Osteocyte (in vitro differentiated cells): ENCODE measurements at regions not wholly inside any gene's neighbourhood (a gene's known extent, or its start where the extent isn't known, plus 50 kb on each side); places are given as distances from the start of the nearest gene placed in this dataset.

Experiments used
- DNase-seq: peaks from one replicate; pipeline ENCODE4 v3.0.0; 2021; ENCODE audit warnings: mixed read lengths; ENCODE audit not compliant: unreplicated experiment; ENCODE audit errors: extremely low spot score
- H3K27ac Mint-ChIP-seq: one replicate; pipeline ENCODE4 v1.8.0; 2021; ENCODE audit warnings: mild to moderate bottlenecking, mixed read lengths; ENCODE audit not compliant: unreplicated experiment
- H3K27me3 Mint-ChIP-seq: one replicate; pipeline ENCODE4 v1.8.0; 2021; ENCODE audit warnings: mixed read lengths; ENCODE audit not compliant: unreplicated experiment
- H3K36me3 Mint-ChIP-seq: one replicate; pipeline ENCODE4 v1.8.0; 2021; ENCODE audit warnings: mixed read lengths; ENCODE audit not compliant: unreplicated experiment
- H3K4me1 Mint-ChIP-seq: one replicate; pipeline ENCODE4 v1.8.0; 2021; ENCODE audit warnings: mixed read lengths; ENCODE audit not compliant: unreplicated experiment
- H3K4me3 Mint-ChIP-seq: one replicate; pipeline ENCODE4 v1.8.0; 2021; ENCODE audit warnings: mild to moderate bottlenecking, moderate library complexity, mixed read lengths; ENCODE audit not compliant: unreplicated experiment
- H3K9me3 Mint-ChIP-seq: one replicate; pipeline ENCODE4 v1.8.0; 2021; ENCODE audit warnings: mixed read lengths; ENCODE audit not compliant: unreplicated experiment
- TF ChIP-seq, protein P1 (sequence below): fragments of 200-600 bp; sonication (generic); IDR thresholded peaks from 2 replicates; pipeline ENCODE4 v1.5.0; 2021; ENCODE audit warnings: antibody characterized with exemption, mild to moderate bottlenecking, moderate library complexity

DNA sequence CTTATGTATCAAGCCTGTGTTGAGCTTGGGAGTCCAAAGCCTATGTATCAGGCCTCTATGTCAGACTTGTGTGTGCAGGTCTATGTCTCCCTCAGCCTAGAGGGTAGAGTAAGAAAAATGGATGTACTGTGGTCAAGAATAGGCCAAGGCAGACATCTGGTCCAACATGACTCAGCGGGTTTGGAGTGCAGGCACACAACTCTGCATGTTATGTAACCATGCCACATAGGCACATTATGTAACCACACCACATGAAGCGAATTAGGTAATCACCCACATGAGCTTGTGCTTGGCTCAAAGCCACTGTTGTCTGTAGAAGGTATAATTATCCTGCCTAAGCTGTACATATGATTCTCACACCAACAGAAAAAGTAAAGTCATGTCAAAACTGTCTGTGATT is 1190.5 kb upstream of the EYS start:
- H3K36me3 Mint-ChIP-seq = no peaks in the 10 kb centered on the region
- TF ChIP-seq, protein P1, sequence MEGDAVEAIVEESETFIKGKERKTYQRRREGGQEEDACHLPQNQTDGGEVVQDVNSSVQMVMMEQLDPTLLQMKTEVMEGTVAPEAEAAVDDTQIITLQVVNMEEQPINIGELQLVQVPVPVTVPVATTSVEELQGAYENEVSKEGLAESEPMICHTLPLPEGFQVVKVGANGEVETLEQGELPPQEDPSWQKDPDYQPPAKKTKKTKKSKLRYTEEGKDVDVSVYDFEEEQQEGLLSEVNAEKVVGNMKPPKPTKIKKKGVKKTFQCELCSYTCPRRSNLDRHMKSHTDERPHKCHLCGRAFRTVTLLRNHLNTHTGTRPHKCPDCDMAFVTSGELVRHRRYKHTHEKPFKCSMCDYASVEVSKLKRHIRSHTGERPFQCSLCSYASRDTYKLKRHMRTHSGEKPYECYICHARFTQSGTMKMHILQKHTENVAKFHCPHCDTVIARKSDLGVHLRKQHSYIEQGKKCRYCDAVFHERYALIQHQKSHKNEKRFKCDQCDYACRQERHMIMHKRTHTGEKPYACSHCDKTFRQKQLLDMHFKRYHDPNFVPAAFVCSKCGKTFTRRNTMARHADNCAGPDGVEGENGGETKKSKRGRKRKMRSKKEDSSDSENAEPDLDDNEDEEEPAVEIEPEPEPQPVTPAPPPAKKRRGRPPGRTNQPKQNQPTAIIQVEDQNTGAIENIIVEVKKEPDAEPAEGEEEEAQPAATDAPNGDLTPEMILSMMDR = no peak

DNA sequence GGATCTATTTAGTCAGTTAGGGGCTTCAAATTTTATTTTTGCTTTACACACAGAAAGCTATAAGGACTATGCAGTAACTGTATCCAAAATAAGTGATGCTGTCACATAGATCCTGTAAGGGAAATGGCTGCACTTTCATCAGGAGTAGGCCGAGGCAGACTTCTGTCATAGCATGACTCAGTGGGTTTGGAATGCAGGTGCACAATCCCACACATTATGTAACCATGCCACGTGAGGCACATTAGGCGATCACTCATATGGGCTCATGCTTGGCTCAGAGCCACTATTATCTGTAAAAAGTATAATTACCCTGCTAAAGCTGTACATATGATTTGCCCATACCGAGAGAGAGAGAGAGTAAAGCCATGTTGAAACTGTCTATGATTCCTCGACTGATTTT is 1189.4 kb upstream of the EYS start:
- H3K4me3 Mint-ChIP-seq = no peak overlapping the region
- no peak for DNase-seq
- no peaks in the 10 kb centered on the region for H3K4me1 Mint-ChIP-seq
- no peak overlapping the region for H3K27ac Mint-ChIP-seq
- TF ChIP-seq, protein P1 = no peak
- H3K9me3 Mint-ChIP-seq = no peaks in the 10 kb centered on the region
- peaks cover 2% of the 10 kb centered on the region for H3K27me3 Mint-ChIP-seq
- no peaks in the 10 kb centered on the region for H3K36me3 Mint-ChIP-seq

More for the DNA sequence above, 1190.5 kb upstream of the EYS start:
- Mint-ChIP-seq H3K27ac (no peak overlapping the region), H3K27me3 (peaks cover 1% of the 10 kb centered on the region), H3K9me3 (no peaks in the 10 kb centered on the region), H3K4me3 (no peak overlapping the region), H3K4me1 (no peaks in the 10 kb centered on the region)
- no peak for DNase-seq

DNA sequence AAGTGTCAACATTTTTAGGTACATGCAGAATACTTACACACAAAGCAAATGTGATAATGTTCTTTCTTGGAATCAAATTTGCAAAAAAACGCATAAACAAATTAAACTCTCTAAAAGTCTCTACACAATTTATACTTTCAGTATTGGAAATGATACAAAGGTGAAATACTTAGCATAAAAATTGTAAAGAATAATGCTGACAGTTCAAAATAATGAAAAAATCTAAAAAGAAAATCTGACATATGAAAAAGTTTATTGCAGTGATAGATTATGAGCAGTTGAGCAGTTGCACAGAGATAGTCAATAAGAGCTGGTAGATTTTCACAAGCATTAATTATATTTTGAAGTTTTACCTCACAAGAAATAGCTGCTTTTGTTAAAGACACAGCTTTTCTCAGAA is 1176.4 kb upstream of the EYS start:
- H3K9me3 Mint-ChIP-seq = peaks cover 9% of the 10 kb centered on the region
- no peak for DNase-seq
- TF ChIP-seq, protein P1 = no peak
- no peaks in the 10 kb centered on the region for H3K36me3 Mint-ChIP-seq
- H3K4me3 Mint-ChIP-seq = no peak overlapping the region
- H3K4me1 Mint-ChIP-seq = no peaks in the 10 kb centered on the region
- H3K27me3 Mint-ChIP-seq = no peaks in the 10 kb centered on the region
- no peak overlapping the region for H3K27ac Mint-ChIP-seq

DNA sequence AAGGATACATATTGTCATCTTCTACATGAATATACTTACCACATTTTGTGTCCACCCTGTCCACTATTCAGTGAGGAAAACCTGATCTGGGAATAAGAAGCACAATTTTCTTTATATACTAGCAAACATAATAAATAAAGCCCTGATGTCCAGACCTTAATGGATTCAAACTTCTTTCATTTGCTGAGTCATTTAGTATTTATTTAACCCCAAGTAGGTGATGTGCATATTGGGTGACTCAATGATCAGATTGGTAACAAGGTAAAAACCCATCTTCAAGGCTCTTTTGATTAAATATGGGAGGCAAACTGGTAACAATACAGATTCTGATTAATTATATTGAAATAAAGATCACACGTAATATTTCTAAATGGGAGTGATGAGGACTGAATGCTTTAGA is 1159.8 kb upstream of the EYS start:
- H3K4me1 Mint-ChIP-seq = peaks cover 3% of the 10 kb centered on the region
- no peaks in the 10 kb centered on the region for H3K27me3 Mint-ChIP-seq
- H3K9me3 Mint-ChIP-seq = peaks cover 13% of the 10 kb centered on the region
- H3K27ac Mint-ChIP-seq = no peak overlapping the region
- DNase-seq = no peak
- TF ChIP-seq, protein P1 = no peak
- no peak overlapping the region for H3K4me3 Mint-ChIP-seq
- H3K36me3 Mint-ChIP-seq = no peaks in the 10 kb centered on the region

DNA sequence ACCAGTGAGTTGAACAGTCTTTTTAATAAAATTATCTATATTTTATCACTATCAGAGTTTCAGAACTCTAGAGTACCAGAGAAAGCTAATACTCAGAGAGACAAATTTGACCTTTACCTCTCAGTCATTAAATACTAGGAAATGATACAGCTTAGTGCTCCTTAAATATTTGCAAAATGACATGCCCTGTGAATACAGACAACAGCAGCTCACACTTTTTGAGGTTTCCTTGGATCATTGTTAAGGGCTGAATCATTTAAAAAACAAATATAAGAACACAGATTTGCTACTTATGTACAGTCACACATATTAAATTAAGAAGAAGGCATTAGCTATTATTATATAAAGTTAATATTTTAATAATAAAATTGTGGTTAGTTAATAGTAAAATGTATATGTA is 1158.7 kb upstream of the EYS start:
- Mint-ChIP-seq H3K27ac (no peak overlapping the region), H3K9me3 (peaks cover 7% of the 10 kb centered on the region), H3K36me3 (no peaks in the 10 kb centered on the region), H3K27me3 (peaks cover 5% of the 10 kb centered on the region), H3K4me3 (no peak overlapping the region), H3K4me1 (peaks cover 3% of the 10 kb centered on the region)
- no peak for DNase-seq
- TF ChIP-seq, protein P1 = no peak
